ENCODE measurements at regions not wholly inside any gene's neighbourhood (a gene's known extent, or its start where the extent isn't known, plus 50 kb on each side); places are given as distances from the start of the nearest gene placed in this dataset.

- no peak for DNase-seq (ENCODE audit: low read depth in 3 of 3, low spot score in 2 of 3)
These were observed 1336.7 kb downstream of the NSUN3 start for GRCh38 chr3:95399585-95399984.

- DNase-seq (ENCODE audit: low read depth in 3 of 3, low spot score in 2 of 3): no peak
These were observed 1338.8 kb downstream of the NSUN3 start for GRCh38 chr3:95401693-95402092.

GRCh38 chr3:95407709-95408463, 1345.0 kb downstream of the NSUN3 start:
- DNase-seq (ENCODE audit: low read depth in 3 of 3, low spot score in 2 of 3): no peak

- DNase-seq (ENCODE audit: low read depth in 3 of 3, low spot score in 2 of 3): no peak
These were observed 1345.6 kb downstream of the NSUN3 start for GRCh38 chr3:95408464-95408862.

GRCh38 chr3:95418251-95418650, 1355.4 kb downstream of the NSUN3 start:
- DNase-seq (ENCODE audit: low read depth in 3 of 3, low spot score in 2 of 3): no peak

- DNase-seq (ENCODE audit: low read depth in 3 of 3, low spot score in 2 of 3): no peak
These were observed 1361.4 kb downstream of the NSUN3 start for GRCh38 chr3:95424279-95424678.

GRCh38 chr3:95434491-95434890, 1371.6 kb downstream of the NSUN3 start:
- DNase-seq (ENCODE audit: low read depth in 3 of 3, low spot score in 2 of 3): no peak

GRCh38 chr3:95437409-95437808, 1374.5 kb downstream of the NSUN3 start:
- DNase-seq (ENCODE audit: low read depth in 3 of 3, low spot score in 2 of 3): no peak

- DNase-seq (ENCODE audit: low read depth in 3 of 3, low spot score in 2 of 3): no peak
These were observed 1375.4 kb downstream of the NSUN3 start for GRCh38 chr3:95438274-95438673.

GRCh38 chr3:95442766-95443165, 1371.6 kb upstream of the EPHA6 start:
- no peak for DNase-seq (ENCODE audit: low read depth in 3 of 3, low spot score in 2 of 3)

GRCh38 chr3:95449841-95450240, 1364.6 kb upstream of the EPHA6 start:
- no peak for DNase-seq (ENCODE audit: low read depth in 3 of 3, low spot score in 2 of 3)

- DNase-seq (ENCODE audit: low read depth in 3 of 3, low spot score in 2 of 3): no peak
These were observed 1361.2 kb upstream of the EPHA6 start for GRCh38 chr3:95453242-95453641.

GRCh38 chr3:95456835-95457234, 1357.6 kb upstream of the EPHA6 start:
- DNase-seq (ENCODE audit: low read depth in 3 of 3, low spot score in 2 of 3): no peak

- DNase-seq (ENCODE audit: low read depth in 3 of 3, low spot score in 2 of 3): no peak
These were observed 1354.7 kb upstream of the EPHA6 start for GRCh38 chr3:95459706-95460105.

- DNase-seq (ENCODE audit: low read depth in 3 of 3, low spot score in 2 of 3): no peak
These were observed 1354.1 kb upstream of the EPHA6 start for GRCh38 chr3:95460274-95460673.

GRCh38 chr3:95462161-95462560, 1352.2 kb upstream of the EPHA6 start:
- DNase-seq (ENCODE audit: low read depth in 3 of 3, low spot score in 2 of 3): no peak

GRCh38 chr3:95464346-95464745, 1350.0 kb upstream of the EPHA6 start:
- no peak for DNase-seq (ENCODE audit: low read depth in 3 of 3, low spot score in 2 of 3)

- no peak for DNase-seq (ENCODE audit: low read depth in 3 of 3, low spot score in 2 of 3)
These were observed 1346.1 kb upstream of the EPHA6 start for GRCh38 chr3:95468331-95468730.

- no peak for DNase-seq (ENCODE audit: low read depth in 3 of 3, low spot score in 2 of 3)
These were observed 1340.1 kb upstream of the EPHA6 start for GRCh38 chr3:95474338-95474737.

GRCh38 chr3:95476534-95476933, 1337.9 kb upstream of the EPHA6 start:
- no peak for DNase-seq (ENCODE audit: low read depth in 3 of 3, low spot score in 2 of 3)

- no peak for DNase-seq (ENCODE audit: low read depth in 3 of 3, low spot score in 2 of 3)
These were observed 1308.2 kb upstream of the EPHA6 start for GRCh38 chr3:95506174-95506573.

- DNase-seq (ENCODE audit: low read depth in 3 of 3, low spot score in 2 of 3): no peak
These were observed 1306.3 kb upstream of the EPHA6 start for GRCh38 chr3:95508124-95508523.

- no peak for DNase-seq (ENCODE audit: low read depth in 3 of 3, low spot score in 2 of 3)
These were observed 1302.6 kb upstream of the EPHA6 start for GRCh38 chr3:95511828-95512227.

All from right renal cortex interstitium (tissue), 3 donors.